Activated B cell treated with CpG ODN at 0.5 μM for 24 hours (primary cell): ENCODE measurements at regions not wholly inside any gene's neighbourhood (a gene's known extent, or its start where the extent isn't known, plus 50 kb on each side); places are given as distances from the start of the nearest gene placed in this dataset.

ENCODE experiments used
- ATAC-seq: fragments of 200-7000 bp; cut with Tn5 transposase; one replicate; pipeline ENCODE4 v1.10.0; 2021; ENCODE audit warnings: low read depth, mild to moderate bottlenecking, moderate library complexity
- CTCF ChIA-PET: fragments of 350-600 bp; sonication (Branson Sonifier 250); formaldehyde crosslinking; loops from one replicate; lab custom pipeline; 2021; ENCODE audit warnings: antibody characterized with exemption; lab: Charles Lee
- POLR2A ChIA-PET: fragments of 350-600 bp; sonication (Branson Sonifier 250); formaldehyde crosslinking; loops from one replicate; lab custom pipeline; 2021; ENCODE audit warnings: antibody characterized with exemption; lab: Charles Lee
- DNase-seq: peaks from one replicate; pipeline ENCODE4 v3.0.0; 2022
- H3K27ac Mint-ChIP-seq: one replicate; pipeline ENCODE4 v1.8.0; 2020; ENCODE audit warnings: mixed read lengths
- H3K27me3 Mint-ChIP-seq: one replicate; pipeline ENCODE4 v1.8.0; 2021; ENCODE audit warnings: mixed read lengths
- H3K36me3 Mint-ChIP-seq: one replicate; pipeline ENCODE4 v1.8.0; 2021; ENCODE audit warnings: low read depth, mixed read lengths
- H3K4me1 Mint-ChIP-seq: one replicate; pipeline ENCODE4 v1.8.0; 2021; ENCODE audit warnings: mixed read lengths
- H3K4me3 Mint-ChIP-seq: one replicate; pipeline ENCODE4 v1.8.0; 2020; ENCODE audit warnings: mild to moderate bottlenecking, mixed read lengths
- H3K9me3 Mint-ChIP-seq: one replicate; pipeline ENCODE4 v1.8.0; 2020; ENCODE audit warnings: mixed read lengths
- CTCF ChIP-seq: fragments of 200-600 bp; IDR thresholded peaks from one replicate; pipeline ENCODE4 v1.8.0; 2022; ENCODE audit warnings: antibody characterized with exemption, mild to moderate bottlenecking
- intact Hi-C: fragments of 100-400 bp; cut with micrococcal nuclease; formaldehyde crosslinking; loops from one replicate; pipeline ENCODE4 v1.15.1; 2024

GRCh38 chr10:33523236-33523792 is 188.8 kb upstream of the NRP1 start:
- DNase-seq (no peak), ATAC-seq (no peak)
- Mint-ChIP-seq H3K36me3 (no peaks in the 10 kb centered on the region), H3K4me3 (no peak overlapping the region), H3K9me3 (peaks cover 3% of the 10 kb centered on the region), H3K27me3 (no peaks in the 10 kb centered on the region), H3K27ac (no peak overlapping the region), H3K4me1 (no peaks in the 10 kb centered on the region)
- intact Hi-C loops = no loop called here
- no peak for TF ChIP-seq CTCF
- CTCF ChIA-PET = no interaction called here
- POLR2A ChIA-PET = no interaction called here

DNA sequence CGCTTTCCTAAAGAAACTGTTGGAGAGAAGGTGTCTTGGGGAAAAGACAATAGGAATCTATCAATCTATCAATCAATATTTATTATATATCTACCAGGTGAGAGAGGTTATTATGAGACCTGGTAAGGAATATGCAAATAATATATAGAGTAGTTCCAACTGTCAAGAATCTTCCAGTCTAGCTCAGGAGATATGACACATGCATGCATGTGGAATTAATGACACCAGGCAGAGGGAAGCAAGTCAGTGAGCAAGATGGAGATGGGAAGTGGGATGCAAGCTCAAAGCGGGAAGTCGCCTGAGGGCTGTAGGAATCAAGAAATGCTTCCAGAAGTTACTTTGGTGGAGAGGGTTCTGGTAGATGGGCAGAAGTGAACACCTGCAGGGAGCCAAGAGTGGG is 187.4 kb upstream of the NRP1 start:
- ChIA-PET CTCF (no interaction called here), POLR2A (no interaction called here)
- Mint-ChIP-seq H3K27me3 (no peaks in the 10 kb centered on the region), H3K27ac (no peak overlapping the region), H3K9me3 (peaks cover 3% of the 10 kb centered on the region), H3K4me1 (no peaks in the 10 kb centered on the region), H3K36me3 (no peaks in the 10 kb centered on the region), H3K4me3 (no peak overlapping the region)
- no peak for ATAC-seq
- intact Hi-C loops = no loop called here
- no peak for DNase-seq
- TF ChIP-seq CTCF = no peak

GRCh38 chr10:33521062-33521461 is 186.6 kb upstream of the NRP1 start:
- no peaks in the 10 kb centered on the region for H3K36me3 Mint-ChIP-seq
- DNase-seq (no peak), ATAC-seq (no peak)
- H3K27ac Mint-ChIP-seq = no peak overlapping the region
- TF ChIP-seq CTCF = no peak
- no peaks in the 10 kb centered on the region for H3K4me1 Mint-ChIP-seq
- no peaks in the 10 kb centered on the region for H3K27me3 Mint-ChIP-seq
- ChIA-PET CTCF (no interaction called here), POLR2A (no interaction called here)
- intact Hi-C loops = no loop called here
- no peak overlapping the region for H3K4me3 Mint-ChIP-seq
- peaks cover 3% of the 10 kb centered on the region for H3K9me3 Mint-ChIP-seq

DNA sequence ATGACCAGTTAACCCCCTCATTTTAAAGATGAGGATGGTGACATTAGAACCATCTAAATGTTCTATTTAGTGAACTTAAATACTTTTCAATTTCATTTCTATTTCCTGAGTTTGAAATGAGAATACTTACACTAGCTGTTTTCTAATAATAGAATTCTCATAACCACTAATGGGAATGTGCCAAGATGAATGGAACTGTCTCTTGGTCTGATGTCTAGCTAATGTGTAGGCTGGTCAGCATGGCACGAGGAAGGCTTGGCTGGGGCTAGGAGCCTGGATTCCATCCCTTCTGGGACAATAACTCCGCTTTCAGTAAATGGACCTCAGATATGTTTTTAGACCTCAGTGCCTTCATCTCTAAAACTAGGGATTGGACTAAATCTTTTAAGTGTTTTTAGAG is 185.8 kb upstream of the NRP1 start:
- ATAC-seq = no peak
- CTCF ChIA-PET = no interaction called here
- no peak for DNase-seq
- Mint-ChIP-seq H3K27me3 (no peaks in the 10 kb centered on the region), H3K36me3 (no peaks in the 10 kb centered on the region), H3K9me3 (peaks cover 3% of the 10 kb centered on the region), H3K4me3 (no peak overlapping the region), H3K4me1 (no peaks in the 10 kb centered on the region), H3K27ac (no peak overlapping the region)
- no peak for TF ChIP-seq CTCF
- intact Hi-C loops = no loop called here
- POLR2A ChIA-PET = no interaction called here

DNA sequence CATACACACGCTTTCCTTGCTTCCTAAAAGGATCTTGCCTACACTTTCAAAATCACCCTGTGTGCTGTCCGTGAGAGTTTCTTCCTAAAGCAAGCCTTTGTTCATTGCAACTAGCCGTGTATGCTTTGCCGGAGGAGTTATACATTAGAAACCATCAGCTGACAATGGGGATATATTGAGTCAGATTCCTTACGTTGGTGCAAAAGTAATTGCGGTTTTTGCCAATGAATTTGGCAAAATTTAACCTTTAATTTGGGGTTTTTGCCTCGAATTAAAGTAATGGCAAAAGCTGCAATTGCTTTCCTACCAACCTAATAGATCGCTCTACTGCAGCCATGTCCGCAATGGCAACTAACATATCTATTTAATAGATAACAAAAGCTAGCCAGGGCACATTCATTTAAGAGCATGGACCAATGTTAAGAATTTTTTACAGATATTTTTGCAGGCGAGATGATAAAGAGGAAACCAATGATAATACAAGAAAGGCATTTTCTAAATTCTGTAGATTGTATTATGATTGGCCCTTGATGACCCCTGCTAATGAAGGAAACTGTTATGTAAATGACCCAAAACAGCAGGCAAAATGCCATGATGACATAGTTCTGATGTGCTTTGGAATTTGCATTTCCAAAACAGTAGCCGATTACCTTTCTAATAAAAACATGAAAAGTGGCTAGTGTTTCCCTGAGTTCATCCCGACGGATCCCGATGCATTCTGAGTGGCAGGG is 184.8 kb upstream of the NRP1 start:
- H3K27me3 Mint-ChIP-seq = no peaks in the 10 kb centered on the region
- no peak for TF ChIP-seq CTCF
- ChIA-PET CTCF (no interaction called here), POLR2A (no interaction called here)
- H3K9me3 Mint-ChIP-seq = peaks cover 3% of the 10 kb centered on the region
- ATAC-seq = no peak
- H3K27ac Mint-ChIP-seq = no peak overlapping the region
- H3K4me3 Mint-ChIP-seq = no peak overlapping the region
- DNase-seq = no peak
- no peaks in the 10 kb centered on the region for H3K4me1 Mint-ChIP-seq
- H3K36me3 Mint-ChIP-seq = no peaks in the 10 kb centered on the region
- intact Hi-C loops = no loop called here
